MM.1S (cell line): ENCODE measurements at regions not wholly inside any gene's neighbourhood (a gene's known extent, or its start where the extent isn't known, plus 50 kb on each side); places are given as distances from the start of the nearest gene placed in this dataset.

Source experiments
- EZH2 ChIP-seq: fragments of 300-600 bp; sonication (generic); optimal IDR thresholded peaks from 2 replicates; pipeline ENCODE3; 2017; ENCODE audit warnings: low read depth, mild to moderate bottlenecking, antibody characterized with exemption, low read length, mixed read lengths
- EZH2phosphoT487 ChIP-seq: fragments of 300-600 bp; sonication (generic); IDR thresholded peaks from 2 replicates; pipeline ENCODE4 v1.6.1; 2018; ENCODE audit warnings: antibody characterized with exemption, low read length
- TF ChIP-seq, protein P1 (sequence below): fragments of 300-600 bp; sonication (generic); IDR thresholded peaks from 2 replicates; pipeline ENCODE4 v1.5.1; 2016; ENCODE audit warnings: antibody characterized with exemption, low read length, mixed read lengths

DNA sequence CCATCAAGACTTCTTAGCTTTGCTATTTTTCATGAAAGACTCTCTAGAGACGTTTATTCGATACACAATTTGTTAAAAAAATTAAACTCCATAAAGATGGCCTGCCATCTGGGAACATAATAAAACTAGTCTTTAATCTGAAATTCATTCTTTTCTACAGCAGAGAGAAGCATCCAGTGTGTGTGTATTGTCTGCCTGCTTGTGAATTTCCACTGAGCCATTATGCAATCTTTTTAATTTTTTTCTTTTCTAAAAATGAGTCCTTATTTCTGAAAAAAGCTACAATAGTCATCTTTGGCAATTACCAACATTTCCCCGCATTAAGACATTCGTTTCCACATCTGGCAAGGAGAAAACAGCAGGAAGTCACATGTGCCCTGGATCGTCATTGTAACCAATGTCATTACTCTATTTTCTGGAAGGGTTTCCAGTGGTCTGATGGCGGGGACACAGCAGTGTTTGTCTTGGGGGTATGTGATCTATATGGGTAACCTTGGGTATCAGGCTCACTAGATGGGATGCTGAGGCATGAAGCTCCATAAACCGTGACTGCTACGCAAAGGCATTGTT lies 263.1 kb downstream of the MSX2 start:
- TF ChIP-seq EZH2phosphoT487 (no peak), EZH2 (no peak)
- TF ChIP-seq, protein P1, sequence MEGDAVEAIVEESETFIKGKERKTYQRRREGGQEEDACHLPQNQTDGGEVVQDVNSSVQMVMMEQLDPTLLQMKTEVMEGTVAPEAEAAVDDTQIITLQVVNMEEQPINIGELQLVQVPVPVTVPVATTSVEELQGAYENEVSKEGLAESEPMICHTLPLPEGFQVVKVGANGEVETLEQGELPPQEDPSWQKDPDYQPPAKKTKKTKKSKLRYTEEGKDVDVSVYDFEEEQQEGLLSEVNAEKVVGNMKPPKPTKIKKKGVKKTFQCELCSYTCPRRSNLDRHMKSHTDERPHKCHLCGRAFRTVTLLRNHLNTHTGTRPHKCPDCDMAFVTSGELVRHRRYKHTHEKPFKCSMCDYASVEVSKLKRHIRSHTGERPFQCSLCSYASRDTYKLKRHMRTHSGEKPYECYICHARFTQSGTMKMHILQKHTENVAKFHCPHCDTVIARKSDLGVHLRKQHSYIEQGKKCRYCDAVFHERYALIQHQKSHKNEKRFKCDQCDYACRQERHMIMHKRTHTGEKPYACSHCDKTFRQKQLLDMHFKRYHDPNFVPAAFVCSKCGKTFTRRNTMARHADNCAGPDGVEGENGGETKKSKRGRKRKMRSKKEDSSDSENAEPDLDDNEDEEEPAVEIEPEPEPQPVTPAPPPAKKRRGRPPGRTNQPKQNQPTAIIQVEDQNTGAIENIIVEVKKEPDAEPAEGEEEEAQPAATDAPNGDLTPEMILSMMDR: no peak
